Prostate gland (tissue), 2 donors: ENCODE measurements at regions not wholly inside any gene's neighbourhood (a gene's known extent, or its start where the extent isn't known, plus 50 kb on each side); places are given as distances from the start of the nearest gene placed in this dataset.

ENCODE experiments used
- CTCF ChIP-seq, 4 experiments: fragments of 200-600 bp in 2 of 4; fragments of 450-650 bp in 2 of 4; sonication (generic) in 2 of 4; IDR thresholded peaks; 1 replicate in 3 of 4; 2 replicates in 1 of 4; pipeline ENCODE4 v1.5.1; 2016 to 2019; ENCODE audit warnings: antibody characterized with exemption in 4 of 4, mild to moderate bottlenecking in 2 of 4, moderate library complexity in 2 of 4
- POLR2A ChIP-seq: fragments of 450-650 bp; IDR thresholded peaks from one replicate; pipeline ENCODE4 v1.6.1; 2016; ENCODE audit warnings: antibody characterized with exemption, mild to moderate bottlenecking

GRCh38 chr2:139018252-139018651 lies 238.1 kb upstream of the NXPH2 start:
- TF ChIP-seq CTCF (IDR thresholded peaks at IDR 0.05) (no peak), POLR2A (no peak)
